HG02642 (cell line): ENCODE measurements at regions not wholly inside any gene's neighbourhood (a gene's known extent, or its start where the extent isn't known, plus 50 kb on each side); places are given as distances from the start of the nearest gene placed in this dataset.

Experiments used
- ATAC-seq: cut with Tn5 transposase; IDR thresholded peaks from one replicate; pipeline ENCODE4 v1.9.1; 2021; ENCODE audit warnings: mild to moderate bottlenecking; ENCODE audit not compliant: unreplicated experiment, poor library complexity

DNA sequence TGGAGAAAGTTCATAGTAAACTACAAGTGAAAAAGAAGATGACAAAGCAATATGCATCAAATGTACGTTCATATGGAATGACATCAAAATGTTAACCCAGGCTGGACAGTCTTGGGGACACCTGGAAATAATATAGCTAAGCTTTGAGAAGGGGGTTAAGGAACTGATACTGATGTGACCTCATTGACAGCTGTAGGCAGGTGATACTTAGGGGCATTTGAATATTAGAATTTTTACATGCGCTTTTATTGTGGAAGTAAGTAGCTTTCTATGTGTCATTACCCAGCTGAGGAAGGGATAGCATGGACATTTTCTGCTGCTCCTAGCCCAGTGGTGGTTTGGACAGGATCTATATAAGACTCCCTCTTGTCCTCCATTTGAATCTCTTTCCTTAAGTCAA lies 299.7 kb downstream of the CWC27 start:
- peak; percentile 54 for ATAC-seq

DNA sequence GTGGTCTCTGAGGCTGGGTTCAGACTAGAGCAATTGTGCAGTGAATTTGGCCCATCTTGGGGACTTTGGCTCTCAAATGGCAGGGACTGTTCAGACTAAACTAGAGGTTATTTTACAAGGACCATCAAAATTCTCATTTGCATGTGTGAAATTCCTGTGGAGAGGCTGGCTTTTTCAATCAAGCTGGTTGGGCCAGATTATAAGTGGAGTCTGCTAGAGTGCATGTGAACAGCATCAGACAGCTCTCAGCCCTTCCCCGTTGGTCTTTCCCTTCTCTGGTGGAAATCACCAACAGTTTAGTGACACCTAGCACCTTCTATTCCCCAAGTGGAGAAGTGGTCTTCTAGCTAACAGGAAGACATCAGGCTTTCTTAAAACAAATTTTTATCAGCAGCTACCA lies 301.3 kb downstream of the CWC27 start:
- no peak for ATAC-seq

DNA sequence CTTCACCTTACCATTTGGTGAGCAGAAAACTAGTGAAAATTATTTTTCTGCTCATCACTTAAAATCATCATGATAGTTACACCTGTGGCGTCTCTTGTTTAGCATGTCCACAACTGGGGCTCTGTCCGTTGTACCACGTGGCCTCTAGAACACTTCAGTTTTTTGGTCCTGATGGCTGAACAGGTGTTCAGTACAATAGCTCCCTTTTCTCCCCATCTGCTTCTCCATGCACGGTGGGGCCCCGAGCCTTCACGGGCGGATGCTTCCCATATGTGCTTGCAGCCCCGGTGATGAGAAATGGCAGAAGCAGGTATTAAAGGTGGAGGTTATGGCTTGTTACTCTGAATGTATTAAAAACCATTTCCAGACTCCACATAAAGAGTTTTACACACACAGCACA lies 304.1 kb downstream of the CWC27 start:
- ATAC-seq: no peak

DNA sequence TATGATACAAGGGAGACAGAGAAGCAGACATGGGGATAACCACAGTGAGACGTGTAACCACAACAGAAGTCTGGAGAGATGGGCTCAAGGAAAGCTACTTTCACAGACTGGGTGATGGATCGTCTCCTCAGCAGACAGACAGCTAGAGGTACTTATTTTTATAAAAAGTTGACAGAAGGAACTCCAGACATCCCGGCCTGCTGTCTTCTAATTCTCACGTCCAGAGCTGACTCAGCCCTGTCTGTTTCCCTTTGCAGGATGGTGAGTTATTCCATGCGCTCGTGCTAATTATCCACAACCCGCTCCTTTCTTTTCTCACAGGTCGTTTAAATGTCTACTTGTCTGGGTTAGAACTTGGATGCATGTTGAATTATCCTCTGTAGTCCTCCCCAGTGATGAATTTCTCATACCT lies 304.5 kb downstream of the CWC27 start:
- no peak for ATAC-seq

DNA sequence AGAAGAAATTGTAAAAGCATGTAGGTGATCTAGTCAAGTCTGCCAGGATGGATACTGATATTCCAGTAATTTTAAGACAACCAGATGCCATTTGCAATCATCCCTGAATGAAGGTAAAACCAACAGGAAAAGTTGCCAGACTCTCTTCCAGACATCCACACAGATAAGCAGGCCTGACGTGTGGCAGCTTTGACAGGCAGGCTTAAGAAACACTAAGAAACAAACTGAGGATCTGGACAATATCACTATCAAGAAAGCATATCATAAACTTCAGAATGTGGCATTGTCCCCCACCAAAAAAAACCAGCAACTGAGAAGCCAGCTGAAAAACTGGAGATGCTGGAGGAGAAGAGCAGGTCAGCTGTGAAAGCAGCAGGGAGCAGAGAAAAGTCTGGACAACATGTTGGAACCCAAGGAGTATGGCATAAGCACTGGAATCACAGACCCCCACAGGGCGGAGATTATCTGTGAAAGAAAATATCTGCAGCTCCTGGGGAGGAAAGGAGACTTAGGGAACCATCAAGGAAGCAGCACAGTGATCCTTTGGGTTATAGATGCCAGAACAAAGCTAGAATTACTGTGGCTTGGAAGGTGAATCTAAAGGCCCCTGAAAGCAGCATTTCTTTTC lies 307.0 kb downstream of the CWC27 start:
- ATAC-seq: no peak

DNA sequence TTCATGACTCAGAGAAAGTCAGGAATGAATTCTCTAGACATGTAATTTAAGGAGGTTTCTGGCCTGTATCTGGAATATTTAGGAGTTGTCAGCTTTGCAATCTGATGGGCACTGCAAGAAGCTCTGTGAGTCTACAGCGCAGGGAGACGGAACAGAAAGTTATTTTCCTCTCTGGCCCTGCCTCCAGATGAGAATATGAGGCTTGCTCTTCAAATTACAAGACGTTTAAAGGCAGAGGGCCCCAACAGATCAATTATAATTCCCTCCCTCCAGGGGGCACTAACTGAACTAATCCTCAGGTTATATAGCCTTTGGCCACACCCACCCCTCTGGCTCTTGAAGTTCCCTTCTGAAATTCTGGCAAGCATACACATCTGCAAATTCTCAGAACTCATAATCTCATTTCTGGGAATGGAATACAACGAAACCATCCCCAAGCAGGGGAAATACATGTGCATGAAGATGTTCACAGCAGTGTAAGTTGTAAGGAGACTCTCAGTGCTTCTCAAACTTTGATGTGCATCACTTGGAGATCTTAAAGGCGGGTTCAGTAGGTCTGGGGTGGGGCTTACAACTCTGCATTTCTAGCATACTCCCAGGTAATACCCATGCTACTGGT lies 307.6 kb downstream of the CWC27 start:
- peak; percentile 83 for ATAC-seq

DNA sequence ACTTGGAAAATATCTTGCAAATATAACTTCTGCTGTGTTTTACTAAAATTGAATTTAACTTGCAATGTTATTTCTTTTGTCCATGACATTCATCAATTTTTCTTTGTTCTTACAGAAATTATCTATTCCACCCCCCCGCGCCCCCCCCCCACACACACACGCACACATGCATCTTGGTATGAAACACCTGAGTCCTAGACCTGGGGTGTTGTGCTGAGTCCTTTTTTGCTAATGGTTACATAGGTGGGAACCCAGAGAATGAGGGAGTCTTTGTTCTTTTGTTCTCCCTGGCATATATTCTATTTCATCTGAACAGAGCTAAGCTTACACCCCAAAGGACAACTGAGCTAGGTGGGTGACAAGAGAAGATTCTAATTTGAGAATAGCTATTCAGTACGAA lies 308.9 kb downstream of the CWC27 start:
- no peak for ATAC-seq

DNA sequence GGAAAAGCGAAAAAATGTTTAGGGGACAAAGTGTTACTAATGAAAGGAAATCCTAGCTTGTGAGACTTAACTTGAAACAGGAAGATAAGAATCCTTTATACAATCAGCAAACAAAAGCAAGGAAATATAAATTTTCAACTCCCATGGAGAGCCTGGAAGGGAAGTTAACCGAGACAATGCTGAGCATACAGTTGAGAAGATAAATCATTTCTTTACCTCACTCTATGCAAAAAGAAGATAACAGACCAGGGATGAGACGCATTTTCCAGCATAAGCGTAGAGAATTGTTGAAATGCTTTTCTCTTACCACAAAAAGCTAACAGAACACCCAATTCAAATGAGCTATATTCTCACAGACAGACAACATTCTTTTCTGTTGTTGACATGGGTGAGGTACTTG lies 309.6 kb downstream of the CWC27 start:
- ATAC-seq: no peak

DNA sequence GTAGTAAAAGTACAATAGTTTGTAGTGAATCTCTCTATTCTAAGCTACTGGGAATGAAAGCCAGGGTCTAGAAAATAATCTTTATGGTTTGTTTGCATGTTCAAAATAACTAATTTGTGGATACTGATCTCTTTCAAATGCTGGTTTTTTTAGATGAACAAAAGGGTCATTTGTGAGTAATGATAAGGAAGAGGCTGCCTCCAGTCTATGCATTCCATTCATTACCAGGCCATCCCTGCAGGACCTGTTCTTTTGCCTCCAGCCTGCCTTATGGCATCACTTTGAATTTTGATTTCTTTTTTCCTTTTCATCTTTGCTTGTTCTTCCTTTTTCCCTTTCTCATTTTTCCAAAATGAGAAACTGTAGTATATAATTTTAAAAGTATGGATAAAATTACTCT lies 312.3 kb downstream of the CWC27 start:
- ATAC-seq: no peak

DNA sequence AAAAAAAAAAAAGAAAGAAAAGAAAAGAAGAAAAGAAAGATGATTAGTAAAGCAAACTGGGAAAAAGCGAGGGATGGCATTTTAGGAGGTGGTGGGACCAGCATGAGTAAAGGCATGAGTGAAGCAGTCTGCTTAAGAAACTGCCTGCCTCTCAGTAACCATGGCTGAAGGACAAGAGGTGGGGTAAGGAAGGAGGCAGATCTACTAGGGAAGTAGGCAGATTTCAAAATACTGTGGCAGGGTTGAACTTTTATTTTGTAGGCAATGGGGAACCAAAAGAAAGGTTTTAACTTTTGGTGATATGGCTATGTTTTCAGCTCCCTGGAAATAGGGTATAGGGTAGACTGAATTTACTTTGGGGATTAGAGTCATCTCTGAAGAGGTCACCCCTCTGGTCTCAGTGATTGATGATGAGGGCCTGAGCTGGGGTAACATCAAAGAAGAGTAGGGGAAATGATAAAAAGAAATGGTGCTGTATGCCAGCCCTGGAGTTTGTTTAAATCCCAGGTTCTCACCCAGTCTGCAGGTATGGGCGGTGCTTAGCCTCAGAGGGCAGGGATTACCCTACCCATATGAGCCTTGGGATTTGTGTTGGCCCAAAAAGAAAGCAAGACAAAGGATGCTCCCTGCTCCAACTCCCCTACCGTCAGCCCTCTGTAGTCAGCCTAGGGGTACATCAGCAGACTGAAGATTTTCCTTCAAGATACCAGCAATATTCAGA lies 316.2 kb downstream of the CWC27 start:
- no peak for ATAC-seq

DNA sequence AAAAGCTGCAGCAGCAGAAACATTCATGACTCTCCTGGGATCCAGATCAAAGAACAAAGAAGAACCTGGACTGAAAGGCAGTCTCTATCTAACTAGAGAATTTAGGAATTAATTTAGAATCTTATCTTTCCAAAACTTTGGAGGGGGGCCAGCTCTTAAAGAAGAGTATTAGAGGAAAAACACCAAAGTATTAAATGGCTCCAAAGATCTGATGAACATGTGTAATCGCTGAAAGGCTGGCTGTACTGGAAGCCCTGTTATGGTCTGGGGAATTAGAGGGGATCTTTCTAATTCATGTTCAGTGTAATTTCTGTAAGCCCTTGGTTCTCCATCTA lies 316.8 kb downstream of the CWC27 start:
- no peak for ATAC-seq

DNA sequence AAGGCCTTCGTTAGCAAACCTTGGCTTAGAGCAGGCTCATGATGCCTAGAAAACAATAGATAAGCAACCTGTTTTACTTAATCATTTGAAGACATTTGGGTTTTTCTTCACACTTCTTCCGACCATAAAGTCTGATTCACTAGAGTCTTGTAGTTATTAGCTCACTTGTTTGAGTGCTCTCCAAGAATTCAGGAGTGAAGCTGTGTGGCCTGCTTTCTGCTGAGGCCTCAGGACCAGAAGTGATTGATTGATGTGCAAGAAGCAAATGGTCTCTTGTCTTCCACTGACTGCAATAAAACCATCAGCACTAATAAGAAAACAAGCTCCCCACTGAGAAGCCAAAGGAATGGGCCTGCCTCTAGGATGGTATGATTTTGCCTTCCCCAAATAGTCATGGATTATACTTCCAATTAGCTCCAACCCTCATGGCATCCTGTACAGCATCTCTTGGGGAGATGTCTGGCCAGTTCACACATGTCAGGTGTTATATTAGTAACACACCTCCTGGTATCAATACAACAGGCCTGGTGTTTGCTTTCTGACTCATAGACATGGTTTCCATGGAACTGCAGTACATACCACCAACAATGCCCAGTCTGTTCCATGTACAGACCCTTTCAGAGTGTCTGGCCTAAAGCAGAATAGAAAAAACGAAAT lies 317.6 kb downstream of the CWC27 start:
- ATAC-seq: no peak

DNA sequence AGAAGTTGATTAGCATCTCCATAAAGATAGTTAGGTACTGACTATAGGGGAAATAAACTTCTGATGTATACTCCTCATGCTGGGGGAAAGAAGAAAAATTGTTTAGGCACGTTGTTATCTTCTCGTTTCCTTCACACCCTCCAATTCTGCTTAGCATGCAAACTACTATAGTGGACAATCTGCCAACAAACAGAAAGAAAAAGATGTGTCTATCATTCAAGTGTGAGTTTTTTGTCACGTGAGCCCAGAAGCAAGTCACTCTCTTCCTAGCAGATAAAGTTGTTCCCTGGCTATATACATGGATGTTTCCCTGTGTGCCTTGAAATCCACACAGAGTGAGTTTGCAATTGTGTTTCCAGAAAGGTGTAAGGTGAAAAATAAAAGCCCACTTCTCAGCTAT lies 318.4 kb downstream of the CWC27 start:
- no peak for ATAC-seq

DNA sequence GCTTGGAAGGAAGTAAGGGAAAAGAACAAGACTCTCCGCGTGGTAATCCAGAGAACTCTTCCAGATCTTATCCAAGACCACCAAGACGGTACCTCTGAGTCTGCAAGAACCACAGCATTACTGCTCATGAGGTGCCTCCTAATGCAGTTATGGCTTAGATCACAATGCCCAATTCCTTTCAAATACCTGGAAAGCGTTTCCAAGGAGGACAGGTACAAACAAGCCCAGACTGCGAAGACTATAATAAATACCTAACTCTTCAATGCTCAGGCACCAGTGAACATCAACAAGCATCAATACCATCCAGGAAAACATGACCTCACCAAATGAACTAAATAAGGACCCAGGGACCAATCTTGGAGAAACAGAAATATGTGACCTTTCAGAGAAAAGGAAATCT lies 325.5 kb downstream of the CWC27 start:
- ATAC-seq: no peak

DNA sequence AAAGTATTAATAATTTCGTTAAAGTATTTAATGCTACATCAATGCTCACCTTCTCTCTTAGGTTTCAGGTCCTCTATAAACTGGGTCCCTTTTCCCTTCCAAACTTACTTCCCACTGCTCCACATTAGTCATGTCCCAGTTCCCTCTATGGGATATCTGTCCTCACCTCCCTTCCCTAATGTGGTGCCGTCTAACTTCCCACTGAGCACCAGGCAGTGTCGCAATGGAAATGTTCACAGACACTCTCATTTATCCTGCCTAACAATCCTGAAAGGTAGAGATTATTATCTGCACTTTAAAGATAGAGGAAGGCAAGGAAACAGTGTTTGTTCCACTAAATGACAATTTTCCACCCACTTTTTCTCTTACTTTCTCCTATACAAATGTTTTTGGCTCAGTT lies 329.7 kb downstream of the CWC27 start:
- no peak for ATAC-seq
